HCT116 (cell line): ENCODE measurements at regions not wholly inside any gene's neighbourhood (a gene's known extent, or its start where the extent isn't known, plus 50 kb on each side); places are given as distances from the start of the nearest gene placed in this dataset.

Experiments
- ATAC-seq: fragments of 200-7000 bp; cut with Tn5 transposase; 2 replicates; pipeline ENCODE4 v1.9.1; 2020; ENCODE audit warnings: mild to moderate bottlenecking, moderate library complexity
- BruUV-seq: library from RNA; stranded (reverse); fragments of 400-500 nt; replicated peaks from 2 replicates; lab custom pipeline; 2021; lab: Mats Ljungman, UMichigan
- CTCF ChIA-PET: fragments of 300-600 bp; sonication (Branson Sonifier 250); formaldehyde crosslinking; loops from one replicate; lab custom pipeline; 2021; ENCODE audit warnings: antibody characterized with exemption; lab: Charles Lee
- POLR2A ChIA-PET: fragments of 300-600, 350-600 bp; sonication (Branson Sonifier 250); formaldehyde crosslinking; loops from one replicate; lab custom pipeline; 2021; ENCODE audit warnings: antibody characterized with exemption; lab: Charles Lee
- RAD21 ChIA-PET, 2 experiments: fragments of 300-600 bp; sonication (Branson Sonifier 250); formaldehyde crosslinking; loops; one replicate each; lab custom pipeline; 2023; ENCODE audit warnings: low total read pairs in 2 of 2; ENCODE audit not compliant: uncharacterized antibody in 2 of 2, unreplicated experiment in 2 of 2, low non-redundant PET in 1 of 2; lab: Charles Lee
- DNase-seq: peaks from one replicate; pipeline ENCODE4 v3.0.0-alpha.2; 2010; ENCODE audit warnings: low read depth, low spot score
- H2AFZ ChIP-seq: fragments of 200-600 bp; shearing (Covaris generic), sonication (generic); 2 replicates; pipeline ENCODE4 v1.6.1; 2017; ENCODE audit warnings: low read depth, mixed run types, mixed read lengths, antibody characterized with exemption, low read length; ENCODE audit not compliant: poor library complexity, severe bottlenecking
- H3K27ac ChIP-seq: 2 replicates; pipeline ENCODE4 v1.5.1; 2012; ENCODE audit warnings: low read depth, low read length
- H3K27me3 ChIP-seq: fragments of 200-600 bp; sonication (generic); 2 replicates; pipeline ENCODE4 v1.6.1; 2016; ENCODE audit warnings: mixed run types, low read length, mixed read lengths; ENCODE audit not compliant: insufficient read depth
- H3K36me3 ChIP-seq, 2 experiments: fragments of 200-500 bp in 1 of 2; fragments of 200-600 bp in 1 of 2; sonication (Bioruptor generic) in 1 of 2; sonication (generic) in 1 of 2; 2 replicates each; pipeline versions ENCODE4 v1.5.1 to v1.6.1; 2014 to 2016; ENCODE audit warnings: low read length in 2 of 2, inconsistent platforms in 1 of 2, mixed read lengths in 1 of 2, mixed run types in 1 of 2; ENCODE audit not compliant: insufficient read depth in 2 of 2, control insufficient read depth in 1 of 2
- H3K4me1 ChIP-seq, 2 experiments: fragments of 200-600 bp in 1 of 2; sonication (generic) in 1 of 2; 2 replicates each; pipeline versions ENCODE4 v1.5.1 to v1.6.1; 2012 to 2017; ENCODE audit warnings: low read length in 2 of 2, inconsistent platforms in 1 of 2, mild to moderate bottlenecking in 1 of 2, mixed read lengths in 1 of 2, mixed run types in 1 of 2, moderate library complexity in 1 of 2; ENCODE audit not compliant: insufficient read depth in 2 of 2, control insufficient read depth in 1 of 2
- H3K4me2 ChIP-seq: fragments of 200-600 bp; sonication (generic); 2 replicates; pipeline ENCODE4 v1.6.1; 2017; ENCODE audit warnings: mixed run types, low read length, mixed read lengths
- H3K4me3 ChIP-seq, 2 experiments: fragments of 200-600 bp in 1 of 2; sonication (generic) in 1 of 2; replicated peaks in 1 of 2; 2 replicates each; pipeline ENCODE4 v1.5.1; 2011 to 2016; ENCODE audit warnings: low read length in 2 of 2, control low read depth in 1 of 2, low read depth in 1 of 2, mild to moderate bottlenecking in 1 of 2, mixed read lengths in 1 of 2, mixed run types in 1 of 2
- H3K79me2 ChIP-seq: fragments of 200-600 bp; sonication (generic); 2 replicates; pipeline ENCODE4 v1.6.1; 2017; ENCODE audit warnings: mild to moderate bottlenecking, mixed run types, low read length, moderate library complexity, mixed read lengths; ENCODE audit not compliant: insufficient read depth
- H3K9ac ChIP-seq: fragments of 200-600 bp; sonication (generic); 2 replicates; pipeline ENCODE4 v1.6.1; 2016; ENCODE audit warnings: low read length, mixed read lengths
- H3K9me2 ChIP-seq: fragments of 200-600 bp; sonication (generic), shearing (Covaris generic); 2 replicates; pipeline ENCODE4 v1.6.1; 2017; ENCODE audit warnings: mixed run types, mild to moderate bottlenecking, moderate library complexity; ENCODE audit not compliant: insufficient read depth
- H3K9me3 ChIP-seq, 2 experiments: fragments of 200-500 bp in 1 of 2; fragments of 200-600 bp in 1 of 2; sonication (Bioruptor generic) in 1 of 2; sonication (generic) in 1 of 2; 2 replicates each; pipeline ENCODE4 v1.6.1; 2014 to 2017; ENCODE audit warnings: low read length in 2 of 2, mixed read lengths in 2 of 2, inconsistent platforms in 1 of 2, low read depth in 1 of 2, mild to moderate bottlenecking in 1 of 2, mixed run types in 1 of 2, moderate library complexity in 1 of 2; ENCODE audit not compliant: control insufficient read depth in 1 of 2, insufficient read depth in 1 of 2
- H4K20me1 ChIP-seq: fragments of 200-600 bp; sonication (generic), shearing (Covaris generic); 2 replicates; pipeline ENCODE4 v1.6.1; 2017; ENCODE audit warnings: mixed run types, mild to moderate bottlenecking, moderate library complexity; ENCODE audit not compliant: insufficient read depth
- CEBPB ChIP-seq: IDR thresholded peaks from 2 replicates; pipeline ENCODE4 v1.6.1; 2012; ENCODE audit warnings: low read depth
- EZH2 ChIP-seq: fragments of 200-600 bp; sonication (generic); IDR thresholded peaks from 2 replicates; pipeline ENCODE4 v1.6.1; 2017; ENCODE audit warnings: antibody characterized with exemption, mixed run types
- FOSL1 ChIP-seq: IDR thresholded peaks from 2 replicates; pipeline ENCODE4 v1.6.1; 2012; ENCODE audit warnings: low read depth
- POLR2A ChIP-seq: IDR thresholded peaks from 2 replicates; pipeline ENCODE4 v1.7.0; 2011; ENCODE audit warnings: borderline replicate concordance; ENCODE audit not compliant: insufficient read depth, insufficient read length; ENCODE audit errors: extremely low read depth
- POLR2AphosphoS5 ChIP-seq: IDR thresholded peaks from 2 replicates; pipeline ENCODE4 v1.6.1; 2011; ENCODE audit warnings: mild to moderate bottlenecking, low read depth, low read length, moderate library complexity
- RAD21 ChIP-seq: IDR thresholded peaks from 2 replicates; pipeline ENCODE4 v1.6.1; 2012; ENCODE audit warnings: low read depth, mild to moderate bottlenecking
- SIN3A ChIP-seq: IDR thresholded peaks from 2 replicates; pipeline ENCODE4 v1.6.1; 2012; ENCODE audit warnings: low read depth
- SRF ChIP-seq: IDR thresholded peaks from 2 replicates; pipeline ENCODE4 v1.6.1; 2012; ENCODE audit warnings: low read depth
- TCF7L2 ChIP-seq: IDR thresholded peaks from 2 replicates; pipeline ENCODE4 v1.7.0; 2011; ENCODE audit warnings: borderline replicate concordance, inconsistent platforms; ENCODE audit not compliant: insufficient read depth, insufficient read length; ENCODE audit errors: extremely low read depth
- YY1 ChIP-seq: IDR thresholded peaks from 2 replicates; pipeline ENCODE4 v1.6.1; 2011; ENCODE audit warnings: low read length, low read depth, moderate library complexity, mild to moderate bottlenecking; ENCODE audit not compliant: insufficient replicate concordance; ENCODE audit errors: extremely low read depth
- ZFX ChIP-seq: fragments of 450-650 bp; IDR thresholded peaks from 2 replicates; pipeline ENCODE4 v1.6.1; 2017
- ZNF274 ChIP-seq: fragments of 200-500 bp; sonication (Bioruptor generic); IDR thresholded peaks from 2 replicates; pipeline ENCODE4 v1.6.1; 2014; ENCODE audit warnings: mild to moderate bottlenecking, low read depth, low read length, inconsistent platforms
- intact Hi-C: fragments of 100-400 bp; cut with micrococcal nuclease; formaldehyde crosslinking; loops from 2 replicates; pipeline ENCODE4 v1.10.0; 2022
- TF ChIP-seq, protein P1 (sequence below): IDR thresholded peaks from 2 replicates; pipeline ENCODE4 v1.6.1; 2012
- TF ChIP-seq, protein P2 (sequence below): IDR thresholded peaks from 2 replicates; pipeline ENCODE4 v1.6.1; 2012

DNA sequence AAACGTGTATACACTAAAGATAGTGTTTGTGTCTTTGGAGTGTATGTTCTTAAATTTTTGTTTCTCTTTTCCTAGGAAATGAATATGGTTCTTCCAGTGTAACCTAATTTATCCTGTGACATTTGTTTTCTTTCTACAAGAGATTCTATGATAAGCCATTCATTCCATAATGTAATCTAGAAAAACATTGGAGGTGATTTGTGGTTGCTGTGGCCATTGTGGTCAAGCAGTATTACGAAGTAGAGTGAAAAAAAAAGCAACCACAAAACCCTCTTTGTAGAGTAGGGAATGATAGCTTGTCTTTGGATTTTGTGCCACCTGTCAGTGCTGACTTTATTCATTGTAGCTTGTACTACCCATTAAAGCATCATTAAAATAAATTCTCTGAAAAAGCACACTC lies 1209.6 kb downstream of the ZPLD1 start:
- no peaks in the 10 kb centered on the region for H3K79me2 ChIP-seq
- ATAC-seq (no peak), DNase-seq (no peak)
- no peak overlapping the region for H3K4me3 ChIP-seq
- H3K4me2 ChIP-seq = no peak overlapping the region
- TF ChIP-seq, protein P1, sequence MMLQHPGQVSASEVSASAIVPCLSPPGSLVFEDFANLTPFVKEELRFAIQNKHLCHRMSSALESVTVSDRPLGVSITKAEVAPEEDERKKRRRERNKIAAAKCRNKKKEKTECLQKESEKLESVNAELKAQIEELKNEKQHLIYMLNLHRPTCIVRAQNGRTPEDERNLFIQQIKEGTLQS = no peak
- TF ChIP-seq CEBPB (no peak), SRF (no peak), ZFX (no peak), SIN3A (no peak), YY1 (no peak), TCF7L2 (no peak), EZH2 (no peak)
- no peak overlapping the region for H2AFZ ChIP-seq
- no peaks in the 10 kb centered on the region for H3K9me2 ChIP-seq
- no TSS peak for BruUV-seq
- H3K4me1 ChIP-seq = no peaks in the 10 kb centered on the region
- no peaks in the 10 kb centered on the region for H3K27me3 ChIP-seq
- H4K20me1 ChIP-seq = no peaks in the 10 kb centered on the region
- RAD21 ChIA-PET = no interaction called here
- CTCF ChIA-PET = no interaction called here
- no peak overlapping the region for H3K9ac ChIP-seq
- POLR2A ChIA-PET = no interaction called here
- intact Hi-C loops = no loop called here
- no peaks in the 10 kb centered on the region for H3K9me3 ChIP-seq
- no peaks in the 10 kb centered on the region for H3K36me3 ChIP-seq
- H3K27ac ChIP-seq = no peak overlapping the region

DNA sequence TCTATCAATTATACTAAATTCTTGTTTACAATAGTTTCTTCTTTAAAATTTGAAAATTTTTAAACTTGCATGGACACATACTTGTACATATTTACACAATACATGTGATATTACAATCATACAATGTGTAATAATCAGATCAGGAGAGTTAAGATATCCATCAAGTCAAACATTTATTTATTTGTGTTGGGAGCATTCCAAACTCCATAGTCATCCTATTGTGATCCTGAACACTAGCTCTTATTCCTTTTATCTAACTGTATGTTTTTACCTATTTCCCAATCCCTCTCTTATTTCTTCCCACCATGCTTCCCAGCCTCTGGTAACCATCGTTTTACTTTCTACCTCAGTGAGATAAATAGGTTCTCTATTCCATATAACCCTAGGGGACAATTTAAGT lies 1219.2 kb downstream of the ZPLD1 start:
- ChIA-PET RAD21 (no interaction called here), POLR2A (no interaction called here), CTCF (no interaction called here)
- H3K4me1 ChIP-seq = no peaks in the 10 kb centered on the region
- no peak for TF ChIP-seq YY1
- no peak for TF ChIP-seq SRF
- TF ChIP-seq, protein P2, sequence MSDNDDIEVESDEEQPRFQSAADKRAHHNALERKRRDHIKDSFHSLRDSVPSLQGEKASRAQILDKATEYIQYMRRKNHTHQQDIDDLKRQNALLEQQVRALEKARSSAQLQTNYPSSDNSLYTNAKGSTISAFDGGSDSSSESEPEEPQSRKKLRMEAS = no peak
- no peak for TF ChIP-seq EZH2
- no peak for TF ChIP-seq POLR2AphosphoS5
- no peak for TF ChIP-seq SIN3A
- no peak for TF ChIP-seq ZFX
- TF ChIP-seq CEBPB = no peak
- no peak for TF ChIP-seq FOSL1
- TF ChIP-seq POLR2A = no peak
- TF ChIP-seq ZNF274 = no peak
- TF ChIP-seq RAD21 = no peak
- TF ChIP-seq, protein P1 = no peak
- no peak overlapping the region for H3K27ac ChIP-seq
- no peaks in the 10 kb centered on the region for H3K27me3 ChIP-seq
- H3K9me2 ChIP-seq = peaks cover 3% of the 10 kb centered on the region; the same call in 1 of the 2 replicates
- intact Hi-C loops = no loop called here
- H3K9me3 ChIP-seq = no peaks in the 10 kb centered on the region
- H2AFZ ChIP-seq = no peak overlapping the region
- H3K4me2 ChIP-seq = no peak overlapping the region
- ATAC-seq (no peak), DNase-seq (no peak)
- no peaks in the 10 kb centered on the region for H4K20me1 ChIP-seq
- H3K4me3 ChIP-seq = no peak overlapping the region
- no peaks in the 10 kb centered on the region for H3K79me2 ChIP-seq
- H3K9ac ChIP-seq = no peak overlapping the region
- H3K36me3 ChIP-seq = no peaks in the 10 kb centered on the region
- BruUV-seq = no TSS peak
